ENCODE measurements at regions not wholly inside any gene's neighbourhood (a gene's known extent, or its start where the extent isn't known, plus 50 kb on each side); places are given as distances from the start of the nearest gene placed in this dataset.

GRCh38 chr2:144230033-144230432, 289.9 kb downstream of the ZEB2 start:
- Histone ChIP-seq H3F3A (ENCODE audit: low read length, unreplicated experiment) (no peaks in the 10 kb centered on the region), H3K27me3 (ENCODE audit: low read length) (no peaks in the 10 kb centered on the region), H2AFZ (ENCODE audit: low read length) (no peak overlapping the region), H3K9me2 (replicated peaks; ENCODE audit: low read length) (no peaks in the 10 kb centered on the region), H3K9me3 (ENCODE audit: low read length) (no peaks in the 10 kb centered on the region), H3K4me3 (ENCODE audit: low read length) (no peak overlapping the region), H3K79me2 (ENCODE audit: low read length) (no peaks in the 10 kb centered on the region), H3K4me2 (ENCODE audit: low read length) (0 out of 2 replicates have a peak overlapping the region, but pooled peaks have one; percentile 8), H3K27ac (ENCODE audit: low read length) (peak overlapping the region; percentile 14; the same call in 1 of the 2 replicates), H3K36me3 (ENCODE audit: low read depth, low read length) (no peaks in the 10 kb centered on the region), H3K9ac (ENCODE audit: low read length) (no peak overlapping the region), H3K4me1 (ENCODE audit: insufficient read depth, low read length) (peaks cover 19% of the 10 kb centered on the region), H4K20me1 (ENCODE audit: low read length) (no peaks in the 10 kb centered on the region)
- ChIA-PET CTCF (no interaction called here), POLR2A (ENCODE audit: unreplicated experiment) (no interaction called here)
- no peak for DNase-seq
- intact Hi-C loops (cut with micrococcal nuclease), result no loop called here
- TF ChIP-seq EZH2phosphoT487 (IDR thresholded peaks at IDR 0.05; ENCODE audit: borderline replicate concordance, low read length) (no peak), CTCF (conservative IDR thresholded peaks at IDR 0.05; ENCODE audit: low read depth, low read length) (no peak), EZH2 (IDR thresholded peaks at IDR 0.05; ENCODE audit: low read length, unreplicated experiment) (no peak)
- no peak for ATAC-seq
- TSS peak; percentile 94 for BruUV-seq (replicated peaks)

- H3K9ac ChIP-seq (ENCODE audit: low read length), result no peak overlapping the region
- intact Hi-C loops (cut with micrococcal nuclease), result no loop called here
- no peak for DNase-seq
- H3K9me2 ChIP-seq (replicated peaks; ENCODE audit: low read length), result no peaks in the 10 kb centered on the region
- H3K36me3 ChIP-seq (ENCODE audit: low read depth, low read length), result no peaks in the 10 kb centered on the region
- H3K4me3 ChIP-seq (ENCODE audit: low read length), result no peak overlapping the region
- no peaks in the 10 kb centered on the region for H3K79me2 ChIP-seq (ENCODE audit: low read length)
- ATAC-seq, result no peak
- H3K27me3 ChIP-seq (ENCODE audit: low read length), result no peaks in the 10 kb centered on the region
- H3F3A ChIP-seq (ENCODE audit: low read length, unreplicated experiment), result no peaks in the 10 kb centered on the region
- ChIA-PET POLR2A (ENCODE audit: unreplicated experiment) (no interaction called here), CTCF (no interaction called here)
- no peak overlapping the region for H3K27ac ChIP-seq (ENCODE audit: low read length)
- H3K4me1 ChIP-seq (ENCODE audit: insufficient read depth, low read length), result peaks cover 19% of the 10 kb centered on the region
- TF ChIP-seq EZH2phosphoT487 (IDR thresholded peaks at IDR 0.05; ENCODE audit: borderline replicate concordance, low read length) (no peak), CTCF (conservative IDR thresholded peaks at IDR 0.05; ENCODE audit: low read depth, low read length) (no peak), EZH2 (IDR thresholded peaks at IDR 0.05; ENCODE audit: low read length, unreplicated experiment) (no peak)
- no peaks in the 10 kb centered on the region for H3K9me3 ChIP-seq (ENCODE audit: low read length)
- H2AFZ ChIP-seq (ENCODE audit: low read length), result no peak overlapping the region
- BruUV-seq (replicated peaks), result no TSS peak
- H4K20me1 ChIP-seq (ENCODE audit: low read length), result no peaks in the 10 kb centered on the region
- no peak overlapping the region for H3K4me2 ChIP-seq (ENCODE audit: low read length)
These were observed 290.6 kb downstream of the ZEB2 start for GRCh38 chr2:144229296-144229695.

- no peak overlapping the region for H3K27ac ChIP-seq (ENCODE audit: low read length)
- H3K9me2 ChIP-seq (replicated peaks; ENCODE audit: low read length), result no peaks in the 10 kb centered on the region
- no peaks in the 10 kb centered on the region for H3K27me3 ChIP-seq (ENCODE audit: low read length)
- intact Hi-C loops (cut with micrococcal nuclease), result no loop called here
- peaks cover 15% of the 10 kb centered on the region for H3K4me1 ChIP-seq (ENCODE audit: insufficient read depth, low read length)
- ChIA-PET POLR2A (ENCODE audit: unreplicated experiment) (no interaction called here), CTCF (no interaction called here)
- H3K4me2 ChIP-seq (ENCODE audit: low read length), result no peak overlapping the region
- no peak overlapping the region for H3K9ac ChIP-seq (ENCODE audit: low read length)
- no peak overlapping the region for H2AFZ ChIP-seq (ENCODE audit: low read length)
- no peaks in the 10 kb centered on the region for H3K79me2 ChIP-seq (ENCODE audit: low read length)
- no peaks in the 10 kb centered on the region for H3K9me3 ChIP-seq (ENCODE audit: low read length)
- no peak for TF ChIP-seq EZH2phosphoT487 (IDR thresholded peaks at IDR 0.05; ENCODE audit: borderline replicate concordance, low read length)
- no peak for TF ChIP-seq CTCF (conservative IDR thresholded peaks at IDR 0.05; ENCODE audit: low read depth, low read length)
- no peak for TF ChIP-seq EZH2 (IDR thresholded peaks at IDR 0.05; ENCODE audit: low read length, unreplicated experiment)
- no peaks in the 10 kb centered on the region for H3F3A ChIP-seq (ENCODE audit: low read length, unreplicated experiment)
- BruUV-seq (replicated peaks), result no TSS peak
- DNase-seq, result no peak
- no peak overlapping the region for H3K4me3 ChIP-seq (ENCODE audit: low read length)
- no peaks in the 10 kb centered on the region for H3K36me3 ChIP-seq (ENCODE audit: low read depth, low read length)
- no peaks in the 10 kb centered on the region for H4K20me1 ChIP-seq (ENCODE audit: low read length)
- no peak for ATAC-seq
These were observed 292.4 kb downstream of the ZEB2 start for GRCh38 chr2:144227427-144228105.

All from PC-3 (cell line).